ENCODE measurements at regions not wholly inside any gene's neighbourhood (a gene's known extent, or its start where the extent isn't known, plus 50 kb on each side); places are given as distances from the start of the nearest gene placed in this dataset.
"Not testable (repeated sequence)": the region's sequence is repeated elsewhere in the genome, so short reads cannot be mapped to it uniquely, and the experiment has no call there.

DNA sequence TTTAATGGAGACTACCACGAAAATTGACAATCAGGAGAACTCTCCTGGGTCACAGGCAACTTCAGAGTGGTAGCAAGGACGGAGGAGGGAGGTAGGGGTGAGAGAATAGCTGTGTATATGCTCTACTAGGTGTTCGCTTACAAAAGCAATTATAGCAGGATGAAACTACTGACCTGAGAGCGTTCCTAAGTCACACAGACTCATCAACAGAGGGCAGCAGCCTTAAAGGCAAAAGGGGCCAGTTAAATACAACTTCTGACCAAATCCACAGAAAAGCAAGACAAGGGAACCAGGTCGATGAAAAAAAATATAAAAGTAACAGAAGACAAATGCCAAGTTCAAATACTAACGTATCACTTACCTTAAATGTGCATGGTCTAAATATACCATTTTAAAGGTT, 894.6 kb downstream of the PLOD2 start:
- no peak for DNase-seq
- intact Hi-C loops (cut with DNase I), result no loop called here

DNA sequence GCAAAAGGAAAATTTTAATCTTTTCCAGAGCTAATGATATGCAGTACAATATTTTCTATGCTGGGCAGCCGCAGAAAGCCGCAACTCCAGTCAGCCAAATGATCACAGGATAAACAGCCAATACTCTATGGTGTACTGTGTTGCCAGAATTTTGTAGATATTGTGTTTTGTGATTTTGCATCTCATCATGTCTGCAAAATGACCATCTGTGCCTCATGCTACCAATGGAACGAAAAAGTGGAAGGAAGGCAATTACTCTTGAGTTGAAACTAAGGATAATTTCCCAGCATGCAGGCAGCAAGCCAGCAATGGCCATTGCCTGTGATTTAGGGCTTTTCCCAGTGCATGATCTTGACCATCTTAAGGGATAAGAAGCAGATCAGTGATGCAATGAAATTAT, 891.9 kb downstream of the PLOD2 start:
- intact Hi-C loops (cut with DNase I), result no loop called here
- DNase-seq, result no peak

DNA sequence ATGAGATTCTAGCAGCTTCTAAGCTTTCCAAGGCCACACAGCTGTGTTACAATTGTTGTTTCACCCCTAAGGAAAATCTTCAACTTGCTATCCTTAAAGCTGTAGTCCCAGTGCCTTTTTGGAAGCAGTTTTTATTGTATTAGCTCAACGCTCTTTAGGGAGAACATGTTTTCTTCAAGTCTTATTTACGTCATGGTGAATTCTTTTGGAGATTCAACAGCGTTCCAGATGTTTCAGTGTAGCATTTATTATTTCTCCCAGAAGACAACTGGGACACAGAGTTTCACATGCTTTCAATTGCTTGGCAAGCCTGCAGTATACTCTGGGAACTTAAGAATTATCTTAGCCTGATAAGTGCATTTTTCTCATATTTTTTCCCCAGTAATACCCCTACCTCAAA, 888.3 kb downstream of the PLOD2 start:
- no peak for DNase-seq
- intact Hi-C loops (cut with DNase I), result no loop called here

DNA sequence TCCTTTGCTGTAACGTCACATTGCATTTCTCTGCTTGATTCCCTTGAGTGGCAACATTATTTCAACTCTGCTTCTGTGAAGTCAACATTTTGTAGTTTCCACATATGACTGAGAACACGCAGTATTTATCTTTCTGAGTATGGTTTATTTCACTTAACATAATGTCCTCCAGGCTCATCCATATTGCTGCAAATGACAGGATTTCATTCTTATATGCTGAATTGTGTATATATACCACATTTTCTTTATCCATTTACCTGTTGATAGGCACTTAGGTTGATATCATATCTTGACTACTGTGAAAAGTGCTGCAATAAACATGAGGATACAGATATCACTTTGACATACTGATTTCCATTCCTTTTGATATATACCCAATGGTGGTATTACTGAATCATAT, 878.5 kb downstream of the PLOD2 start:
- no peak for DNase-seq
- intact Hi-C loops (cut with DNase I), result no loop called here

DNA sequence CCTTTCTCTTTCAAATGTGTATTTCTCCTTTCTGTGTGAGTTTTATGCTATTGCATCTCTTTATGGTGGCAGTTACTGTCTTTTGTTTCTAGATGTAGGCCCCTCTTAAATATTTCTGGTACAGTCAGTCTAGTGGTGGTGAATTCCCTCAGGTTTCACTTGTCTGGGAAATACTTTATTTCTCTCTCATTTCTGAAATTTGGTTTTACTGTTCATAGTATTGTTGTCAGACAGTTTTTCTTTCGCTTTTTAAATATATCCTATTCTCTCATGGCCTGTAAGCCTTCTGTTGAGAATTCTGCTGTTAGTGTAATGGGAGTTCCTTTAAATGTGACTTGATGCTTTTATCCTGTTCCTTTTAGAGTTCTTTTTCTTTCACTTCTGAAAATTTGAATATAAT, 874.0 kb downstream of the PLOD2 start:
- intact Hi-C loops (cut with DNase I), result no loop called here
- no peak for DNase-seq

DNA sequence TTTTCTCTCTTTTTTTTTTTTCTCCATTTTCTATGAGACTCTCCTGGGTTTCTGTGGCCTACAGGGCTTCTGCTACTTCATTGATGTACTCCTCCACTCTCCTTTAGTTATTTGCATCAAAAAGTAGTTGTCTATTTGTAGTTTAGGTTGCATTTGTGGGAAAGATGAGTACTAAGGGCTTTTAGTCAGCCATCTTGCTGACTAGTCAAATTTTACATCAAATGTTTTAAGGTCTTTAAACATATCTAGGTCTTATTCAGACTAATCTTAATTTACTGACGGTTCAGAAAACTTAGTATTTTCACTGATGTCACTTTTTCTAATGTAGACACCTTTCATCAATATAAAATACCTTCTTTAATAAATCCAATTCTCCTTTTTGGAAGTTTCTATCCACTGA, 871.0 kb downstream of the PLOD2 start:
- DNase-seq, result no peak
- intact Hi-C loops (cut with DNase I), result no loop called here

DNA sequence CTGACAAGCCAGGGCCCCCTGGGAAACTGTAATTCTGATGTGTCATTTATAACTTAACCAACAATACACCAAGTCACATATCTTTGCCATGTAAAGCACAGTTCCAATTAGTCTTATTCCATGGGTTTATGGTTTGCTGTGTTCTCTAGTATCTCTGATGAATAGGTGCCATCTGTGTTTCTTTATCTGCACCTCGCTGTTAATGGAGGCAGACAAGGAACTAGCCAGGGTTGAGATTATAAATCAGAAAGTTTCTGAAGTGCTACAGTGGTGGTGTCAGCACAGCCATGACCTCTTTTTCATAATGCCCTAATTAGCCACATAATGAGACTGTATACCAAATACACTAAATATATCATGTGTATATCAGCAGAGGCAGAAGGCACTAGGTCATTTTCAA, 866.4 kb downstream of the PLOD2 start:
- no peak for DNase-seq
- intact Hi-C loops (cut with DNase I), result no loop called here

DNA sequence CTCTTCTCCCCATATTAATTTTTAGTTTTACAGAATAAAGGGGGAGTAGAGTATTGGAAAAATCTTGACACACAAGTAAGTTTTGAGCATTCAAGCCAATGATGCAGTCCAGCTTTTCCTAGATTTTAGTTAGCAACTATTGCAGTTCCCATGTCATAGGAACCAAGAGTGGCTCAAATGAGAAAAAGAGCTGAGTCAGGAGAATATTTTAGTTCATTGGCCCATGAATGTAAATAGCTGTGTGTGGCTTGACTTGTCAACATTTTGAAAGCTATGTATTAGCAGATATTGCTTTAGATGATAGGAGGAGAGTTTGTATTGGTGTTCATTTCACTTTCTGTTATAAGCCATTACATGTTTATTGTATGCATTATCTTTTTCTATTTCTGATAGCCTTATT, 853.7 kb downstream of the PLOD2 start:
- DNase-seq, result no peak
- intact Hi-C loops (cut with DNase I), result no loop called here

DNA sequence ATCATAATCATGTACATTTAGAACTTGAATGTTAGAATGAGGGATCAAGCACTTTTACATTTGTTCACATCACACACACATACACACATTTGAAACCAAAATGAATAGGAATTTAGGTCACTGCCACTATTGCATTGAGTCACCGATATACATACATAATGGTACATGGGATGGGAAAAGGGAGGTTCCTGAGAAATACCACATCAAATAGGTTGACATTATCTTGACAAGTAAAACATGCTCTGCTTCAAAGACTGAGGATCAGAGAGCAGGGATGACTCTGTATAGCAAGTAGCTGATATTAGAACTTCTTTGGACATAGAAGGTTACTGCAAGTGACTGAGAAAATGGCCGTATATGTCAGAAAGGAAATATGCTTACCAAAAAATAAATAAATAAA, 847.2 kb downstream of the PLOD2 start:
- intact Hi-C loops (cut with DNase I), result no loop called here
- no peak for DNase-seq

DNA sequence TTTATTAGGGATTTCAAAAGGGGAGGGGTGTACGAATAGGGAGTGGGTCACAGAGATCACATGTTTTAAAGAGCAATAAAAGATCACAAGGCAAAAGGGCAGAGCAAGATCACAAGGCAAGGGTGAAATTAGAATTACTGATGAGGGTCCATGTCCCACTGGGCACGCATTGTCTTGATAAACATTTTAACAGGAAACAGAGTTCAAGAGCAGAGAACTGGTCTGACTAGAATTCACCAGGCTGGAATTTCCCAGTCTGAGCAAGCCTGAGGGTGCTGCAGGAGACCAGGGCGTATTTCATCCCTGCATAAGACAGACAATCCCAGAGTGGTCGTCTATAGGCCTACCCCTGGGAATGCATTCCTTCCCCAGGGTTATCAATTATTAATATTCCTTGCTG, 844.7 kb downstream of the PLOD2 start:
- DNase-seq; intact Hi-C loops (cut with DNase I): not testable (repeated sequence)

DNA sequence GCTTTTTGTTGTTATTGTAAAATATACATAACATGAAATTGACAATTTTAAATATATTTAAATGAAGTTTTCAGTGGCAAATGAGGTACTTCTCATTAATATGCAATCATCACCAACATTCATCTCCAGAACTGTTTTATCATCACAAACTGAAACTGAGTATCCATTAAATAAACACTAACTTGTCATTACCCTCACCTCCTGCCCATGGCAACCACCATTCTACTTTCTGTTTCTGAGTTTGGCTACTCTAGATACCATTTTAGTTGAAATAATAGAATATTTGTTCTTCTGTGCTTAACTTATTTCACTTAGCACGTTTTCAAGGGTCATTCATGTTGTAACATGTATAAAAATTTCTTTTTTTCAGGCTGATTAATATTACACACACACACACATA, 834.3 kb downstream of the PLOD2 start:
- no peak for DNase-seq
- intact Hi-C loops (cut with DNase I), result no loop called here

DNA sequence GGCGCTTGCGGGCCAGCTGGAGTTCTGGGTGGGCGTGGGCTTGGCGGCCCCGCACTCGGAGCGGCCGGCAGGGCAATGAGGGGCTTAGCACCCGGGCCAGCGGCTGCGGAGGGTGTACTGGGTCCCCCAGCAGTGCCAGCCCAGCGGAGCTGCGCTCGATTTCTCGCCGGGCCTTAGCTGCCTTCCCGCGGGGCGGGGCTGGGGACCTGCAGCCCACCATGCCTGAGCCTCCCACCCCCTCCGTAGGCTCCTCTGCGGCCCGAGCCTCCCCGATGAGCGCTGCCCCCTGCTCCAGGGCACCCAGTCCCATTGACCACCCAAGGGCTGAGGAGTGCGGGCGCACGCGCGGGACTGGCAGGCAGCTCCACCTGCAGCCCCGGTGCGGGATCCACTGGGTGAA, 827.6 kb downstream of the PLOD2 start:
- DNase-seq, result peak in 2 of 10 donors; percentile 37 to 79
- intact Hi-C loops (cut with DNase I), result not testable (repeated sequence)

DNA sequence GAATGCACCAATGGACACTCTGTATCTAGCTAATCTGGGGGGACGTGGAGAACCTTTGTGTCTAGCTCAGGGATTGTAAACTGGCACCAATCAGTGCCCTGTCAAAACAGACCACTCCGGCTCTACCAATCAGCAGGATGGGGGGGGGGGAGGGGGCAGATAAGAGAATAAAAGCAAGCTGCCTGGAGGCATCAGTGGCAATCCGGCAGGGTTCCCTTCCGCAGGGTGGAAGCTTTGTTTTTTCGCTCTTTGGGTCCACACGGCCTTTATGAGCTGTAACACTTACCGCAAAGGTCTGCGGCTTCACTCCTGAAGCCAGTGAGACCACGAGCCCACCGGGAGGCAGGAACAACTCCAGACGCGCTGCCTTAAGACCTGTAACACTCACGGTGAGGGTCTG, 827.1 kb downstream of the PLOD2 start:
- peak in 1 of 10 donors; percentile 32 for DNase-seq
- intact Hi-C loops (cut with DNase I), result no loop called here

DNA sequence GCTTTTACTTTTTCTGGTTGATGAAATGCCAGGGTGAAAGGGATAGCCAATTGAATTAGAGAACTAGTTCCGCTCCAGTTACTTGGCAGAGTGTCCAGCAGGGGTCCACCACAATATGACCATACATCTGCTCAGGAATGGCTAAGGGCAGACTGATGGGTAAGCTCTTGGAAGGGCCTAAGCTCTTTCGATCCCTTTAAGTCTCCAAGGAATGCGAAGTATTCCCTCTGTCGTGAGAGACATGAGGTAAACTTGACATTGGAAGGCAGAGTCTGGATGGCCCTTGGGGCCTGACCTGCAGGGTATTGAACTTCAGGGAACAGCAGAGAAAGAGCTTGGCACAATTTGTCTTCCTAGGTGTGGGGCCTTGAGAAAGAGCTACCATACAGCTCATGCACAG, 805.8 kb downstream of the PLOD2 start:
- intact Hi-C loops (cut with DNase I), result no loop called here
- no peak for DNase-seq

DNA sequence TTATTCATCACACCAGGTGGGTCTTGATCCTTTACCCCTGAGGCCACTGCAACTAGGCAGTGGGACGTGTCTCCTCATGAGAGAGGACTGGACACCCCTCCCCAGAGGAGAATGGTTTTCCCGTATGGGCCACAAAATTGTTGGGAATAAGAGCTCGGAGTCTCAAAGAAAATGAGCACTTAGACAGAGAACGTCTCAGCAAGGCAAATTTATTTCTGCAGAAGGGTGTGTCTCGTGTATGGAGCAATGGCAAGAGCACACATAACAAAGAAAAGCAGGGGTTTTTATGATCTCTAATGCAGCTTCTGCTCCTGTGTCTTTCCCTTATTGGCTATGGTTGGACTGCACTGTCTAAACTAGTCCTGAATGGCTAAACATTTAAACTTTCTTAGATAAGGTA, 803.5 kb downstream of the PLOD2 start:
- no peak for DNase-seq
- intact Hi-C loops (cut with DNase I), result no loop called here

DNA sequence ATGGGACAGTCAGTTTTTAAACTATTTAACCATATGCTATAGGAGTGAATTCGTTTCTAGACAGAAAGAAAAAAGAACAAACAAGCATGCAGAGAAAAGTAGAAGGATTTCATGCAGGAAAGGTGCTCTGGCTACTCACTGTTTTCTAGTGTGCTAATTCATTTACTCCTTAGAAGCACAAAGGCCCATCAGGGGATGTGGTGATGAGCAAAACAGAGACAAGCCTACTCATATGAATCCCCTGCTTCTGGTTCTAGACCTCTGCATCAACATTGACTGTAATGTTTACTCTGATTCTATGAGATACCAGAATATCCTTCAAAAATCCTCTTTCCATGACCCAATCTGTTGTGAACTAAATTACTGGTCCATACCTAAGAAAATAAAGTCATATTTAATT, 801.9 kb downstream of the PLOD2 start:
- intact Hi-C loops (cut with DNase I), result no loop called here
- no peak for DNase-seq

DNA sequence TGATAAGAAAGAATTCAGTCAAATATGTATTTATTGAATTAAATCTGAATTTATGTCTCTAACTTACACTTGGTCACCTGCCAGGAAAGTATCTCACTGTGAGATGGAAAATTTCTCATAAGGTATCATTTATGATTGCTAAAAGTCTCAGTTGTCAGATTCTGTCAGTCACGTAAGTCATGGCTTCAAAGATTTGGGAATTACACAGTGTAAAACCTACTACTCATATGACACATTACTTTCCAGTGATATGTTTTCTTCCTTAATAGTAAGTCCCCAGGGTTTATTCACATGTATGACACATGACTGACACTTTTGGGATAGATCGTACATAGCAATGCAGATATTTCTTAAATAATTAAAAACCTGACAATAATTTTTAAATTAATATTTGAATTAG, 792.2 kb downstream of the PLOD2 start:
- intact Hi-C loops (cut with DNase I), result no loop called here
- no peak for DNase-seq

DNA sequence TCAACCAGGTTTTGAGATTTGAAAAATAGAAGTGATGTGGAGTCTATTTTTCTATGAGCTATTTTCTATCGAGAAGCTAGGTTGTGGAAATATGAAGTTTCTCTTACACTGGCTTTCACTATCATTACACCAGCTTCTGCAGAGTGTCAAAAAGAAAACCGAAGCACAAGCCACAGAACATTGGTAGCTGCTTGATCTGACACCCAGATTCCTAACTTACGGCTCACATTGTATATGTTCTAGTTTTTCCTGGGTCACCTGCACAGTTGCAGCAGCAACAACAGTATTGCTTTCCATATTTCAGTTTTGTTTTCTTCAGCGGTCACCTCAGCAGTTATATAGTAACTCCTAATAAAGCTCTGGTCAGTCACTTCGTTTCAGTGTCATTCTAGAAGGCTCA, 790.1 kb downstream of the PLOD2 start:
- no peak for DNase-seq
- intact Hi-C loops (cut with DNase I), result no loop called here

DNA sequence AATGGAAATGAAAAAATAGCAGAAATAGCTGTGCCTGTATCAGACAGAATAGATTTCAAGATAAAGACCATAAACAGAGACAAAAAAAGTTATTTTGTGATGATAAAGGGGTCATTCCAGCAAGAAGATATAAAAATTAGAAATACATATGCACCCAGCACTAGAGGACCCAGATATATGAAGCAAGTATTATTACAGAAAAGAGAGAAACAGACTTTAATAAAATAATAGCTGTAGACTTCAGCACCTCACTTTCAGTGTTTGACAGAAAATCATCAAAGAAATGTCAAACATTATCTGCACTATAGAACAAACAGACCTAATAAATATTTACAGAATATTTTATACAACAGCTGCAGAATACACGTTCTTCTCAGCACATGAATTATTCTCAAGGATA, 783.7 kb downstream of the PLOD2 start:
- DNase-seq, result no peak
- intact Hi-C loops (cut with DNase I), result no loop called here

DNA sequence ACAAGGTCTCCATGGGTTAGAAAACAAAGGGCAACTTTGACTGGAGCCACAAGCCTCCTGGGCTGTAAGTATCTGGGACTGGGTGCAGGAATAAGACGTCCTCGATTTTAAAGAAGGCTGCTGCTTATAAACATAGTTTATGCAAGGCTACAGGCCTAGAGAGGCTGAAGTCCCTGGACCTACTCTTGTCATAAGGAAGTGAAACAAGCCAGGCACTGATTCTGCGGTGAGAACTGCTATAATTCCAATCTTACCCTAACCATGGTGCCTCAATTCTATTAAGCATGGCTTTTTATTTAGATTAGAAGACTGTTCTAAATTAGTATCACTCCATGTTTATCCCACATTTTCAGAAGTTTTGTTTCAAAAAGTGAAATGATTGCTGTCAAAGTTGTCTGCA, 777.6 kb downstream of the PLOD2 start:
- DNase-seq, result no peak
- intact Hi-C loops (cut with DNase I), result no loop called here

DNA sequence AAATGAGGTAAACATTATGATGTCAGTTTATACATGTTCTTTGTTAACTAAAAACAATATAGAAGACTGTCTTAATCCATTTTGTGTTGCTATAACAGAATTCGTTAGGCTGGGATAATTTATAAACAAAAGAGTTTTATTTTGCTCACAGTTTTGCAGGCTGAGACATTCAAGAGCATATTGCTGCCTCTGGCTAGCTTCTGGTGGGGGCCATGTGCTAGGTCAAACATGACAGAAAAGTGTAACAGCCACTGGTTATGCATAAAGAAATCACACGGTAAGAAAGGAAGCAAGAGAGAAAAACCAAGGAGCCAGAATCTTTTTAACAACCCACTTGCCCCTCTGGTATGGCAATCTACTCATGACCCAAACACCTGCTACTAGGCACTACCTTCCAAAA, 776.7 kb downstream of the PLOD2 start:
- intact Hi-C loops (cut with DNase I), result no loop called here
- no peak for DNase-seq

DNA sequence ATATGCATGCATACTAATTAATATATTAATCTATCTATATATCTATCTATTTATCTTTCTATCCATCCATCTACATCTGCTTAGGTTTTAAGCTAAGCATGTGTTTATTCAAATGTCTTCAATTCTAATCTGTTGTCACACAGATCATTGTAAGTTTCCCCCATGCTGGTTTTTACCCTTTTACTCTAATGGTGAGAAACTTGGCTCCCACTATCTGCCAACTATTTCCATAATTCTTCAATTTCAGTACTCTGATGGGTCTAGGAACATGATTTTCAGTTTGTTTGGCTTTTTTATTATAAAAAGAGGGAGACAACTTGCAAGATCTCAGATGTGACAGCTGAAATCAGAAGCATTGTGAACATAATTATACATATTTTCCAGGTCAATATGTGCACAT, 773.8 kb downstream of the PLOD2 start:
- DNase-seq, result no peak

DNA sequence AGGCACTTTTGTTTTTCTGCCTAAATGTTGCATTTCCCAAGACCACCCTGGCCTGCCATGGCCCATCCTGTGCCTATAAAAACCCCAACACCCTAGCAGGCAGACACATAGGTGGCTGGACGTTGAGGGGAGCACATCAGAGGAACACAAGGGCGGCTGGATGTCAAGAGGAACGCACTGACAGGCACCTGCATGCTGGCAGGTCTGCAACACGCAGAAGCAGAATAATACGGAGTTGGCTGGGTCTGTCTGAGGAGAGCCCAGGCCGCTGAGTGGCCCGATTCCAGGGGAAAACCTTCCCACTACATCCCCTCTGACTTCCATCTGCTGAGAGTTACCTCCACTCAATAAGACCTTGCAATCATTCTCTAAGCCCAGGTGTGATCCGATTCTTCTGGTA, 765.6 kb downstream of the PLOD2 start:
- intact Hi-C loops (cut with DNase I), result no loop called here
- peak in 1 of 10 donors; percentile 55 for DNase-seq

More for the DNA sequence above, 773.8 kb downstream of the PLOD2 start:
- intact Hi-C loops (cut with DNase I), result no loop called here

DNA sequence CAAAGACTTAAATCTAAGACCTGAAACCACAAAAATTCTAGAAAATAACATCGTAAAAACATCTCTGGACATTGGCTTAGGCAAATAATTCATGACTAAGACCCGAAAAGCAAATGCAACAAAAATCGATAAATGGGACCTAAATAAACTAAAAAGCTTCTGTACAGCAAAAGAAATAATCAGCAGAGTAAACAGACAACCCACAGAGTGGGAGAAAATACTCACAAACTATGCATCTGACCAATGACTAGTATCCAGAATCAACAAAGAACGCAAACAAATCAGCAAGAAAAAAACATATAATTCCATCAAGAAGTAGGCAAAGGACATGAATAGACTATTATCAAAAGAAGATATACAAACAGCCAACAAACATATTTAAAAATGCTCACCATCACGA, 749.4 kb downstream of the PLOD2 start:
- intact Hi-C loops (cut with DNase I), result no loop called here
- DNase-seq, result no peak
